ENCODE measurements at regions not wholly inside any gene's neighbourhood (a gene's known extent, or its start where the extent isn't known, plus 50 kb on each side); places are given as distances from the start of the nearest gene placed in this dataset.
A peak's percentile ranks its signal among the peaks of the same experiment; 100 is the strongest.

DNA sequence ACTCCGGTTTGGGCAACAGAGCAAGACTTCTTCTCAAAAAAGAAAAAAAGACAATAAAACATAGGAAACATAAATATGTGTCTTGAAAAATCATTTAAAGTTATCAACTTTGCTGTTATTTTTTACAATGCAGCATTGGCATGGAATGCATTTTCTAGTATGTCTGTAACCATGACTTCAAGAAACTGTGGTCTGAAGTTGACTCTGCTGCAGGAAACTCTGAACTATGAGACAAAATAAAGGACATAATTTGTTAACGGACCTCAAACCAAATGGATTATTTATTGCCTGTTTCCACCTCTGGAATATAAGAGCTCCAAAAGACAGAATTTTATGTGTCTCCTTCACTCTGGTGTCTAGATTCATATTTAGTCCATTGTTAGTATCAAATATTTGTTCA is 79.1 kb downstream of the TRIB2 start:
- DNase-seq (ENCODE audit: low read depth in 1 of 2, low spot score in 1 of 2), result no peak
- H3K4me3 ChIP-seq (replicated peaks; ENCODE audit: insufficient read depth, low read length), result no peak overlapping the region
- no peaks in the 10 kb centered on the region for H3K27me3 ChIP-seq (ENCODE audit: insufficient read depth, poor library complexity, severe bottlenecking)
- no peak overlapping the region for H3K27ac ChIP-seq (replicated peaks)
- TF ChIP-seq GABPA (IDR thresholded peaks at IDR 0.05; ENCODE audit: low read depth) (no peak), POLR2AphosphoS5 (IDR thresholded peaks at IDR 0.05; ENCODE audit: low read depth) (no peak), SPI1 (IDR thresholded peaks at IDR 0.05; ENCODE audit: borderline replicate concordance, low read depth) (no peak)
- TF ChIP-seq, protein P1, sequence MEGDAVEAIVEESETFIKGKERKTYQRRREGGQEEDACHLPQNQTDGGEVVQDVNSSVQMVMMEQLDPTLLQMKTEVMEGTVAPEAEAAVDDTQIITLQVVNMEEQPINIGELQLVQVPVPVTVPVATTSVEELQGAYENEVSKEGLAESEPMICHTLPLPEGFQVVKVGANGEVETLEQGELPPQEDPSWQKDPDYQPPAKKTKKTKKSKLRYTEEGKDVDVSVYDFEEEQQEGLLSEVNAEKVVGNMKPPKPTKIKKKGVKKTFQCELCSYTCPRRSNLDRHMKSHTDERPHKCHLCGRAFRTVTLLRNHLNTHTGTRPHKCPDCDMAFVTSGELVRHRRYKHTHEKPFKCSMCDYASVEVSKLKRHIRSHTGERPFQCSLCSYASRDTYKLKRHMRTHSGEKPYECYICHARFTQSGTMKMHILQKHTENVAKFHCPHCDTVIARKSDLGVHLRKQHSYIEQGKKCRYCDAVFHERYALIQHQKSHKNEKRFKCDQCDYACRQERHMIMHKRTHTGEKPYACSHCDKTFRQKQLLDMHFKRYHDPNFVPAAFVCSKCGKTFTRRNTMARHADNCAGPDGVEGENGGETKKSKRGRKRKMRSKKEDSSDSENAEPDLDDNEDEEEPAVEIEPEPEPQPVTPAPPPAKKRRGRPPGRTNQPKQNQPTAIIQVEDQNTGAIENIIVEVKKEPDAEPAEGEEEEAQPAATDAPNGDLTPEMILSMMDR (IDR thresholded peaks at IDR 0.05; ENCODE audit: insufficient read depth, low read length), result no peak
- TF ChIP-seq, protein P2, sequence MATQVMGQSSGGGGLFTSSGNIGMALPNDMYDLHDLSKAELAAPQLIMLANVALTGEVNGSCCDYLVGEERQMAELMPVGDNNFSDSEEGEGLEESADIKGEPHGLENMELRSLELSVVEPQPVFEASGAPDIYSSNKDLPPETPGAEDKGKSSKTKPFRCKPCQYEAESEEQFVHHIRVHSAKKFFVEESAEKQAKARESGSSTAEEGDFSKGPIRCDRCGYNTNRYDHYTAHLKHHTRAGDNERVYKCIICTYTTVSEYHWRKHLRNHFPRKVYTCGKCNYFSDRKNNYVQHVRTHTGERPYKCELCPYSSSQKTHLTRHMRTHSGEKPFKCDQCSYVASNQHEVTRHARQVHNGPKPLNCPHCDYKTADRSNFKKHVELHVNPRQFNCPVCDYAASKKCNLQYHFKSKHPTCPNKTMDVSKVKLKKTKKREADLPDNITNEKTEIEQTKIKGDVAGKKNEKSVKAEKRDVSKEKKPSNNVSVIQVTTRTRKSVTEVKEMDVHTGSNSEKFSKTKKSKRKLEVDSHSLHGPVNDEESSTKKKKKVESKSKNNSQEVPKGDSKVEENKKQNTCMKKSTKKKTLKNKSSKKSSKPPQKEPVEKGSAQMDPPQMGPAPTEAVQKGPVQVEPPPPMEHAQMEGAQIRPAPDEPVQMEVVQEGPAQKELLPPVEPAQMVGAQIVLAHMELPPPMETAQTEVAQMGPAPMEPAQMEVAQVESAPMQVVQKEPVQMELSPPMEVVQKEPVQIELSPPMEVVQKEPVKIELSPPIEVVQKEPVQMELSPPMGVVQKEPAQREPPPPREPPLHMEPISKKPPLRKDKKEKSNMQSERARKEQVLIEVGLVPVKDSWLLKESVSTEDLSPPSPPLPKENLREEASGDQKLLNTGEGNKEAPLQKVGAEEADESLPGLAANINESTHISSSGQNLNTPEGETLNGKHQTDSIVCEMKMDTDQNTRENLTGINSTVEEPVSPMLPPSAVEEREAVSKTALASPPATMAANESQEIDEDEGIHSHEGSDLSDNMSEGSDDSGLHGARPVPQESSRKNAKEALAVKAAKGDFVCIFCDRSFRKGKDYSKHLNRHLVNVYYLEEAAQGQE (IDR thresholded peaks at IDR 0.05; ENCODE audit: insufficient replicate concordance, low read depth), result no peak

DNA sequence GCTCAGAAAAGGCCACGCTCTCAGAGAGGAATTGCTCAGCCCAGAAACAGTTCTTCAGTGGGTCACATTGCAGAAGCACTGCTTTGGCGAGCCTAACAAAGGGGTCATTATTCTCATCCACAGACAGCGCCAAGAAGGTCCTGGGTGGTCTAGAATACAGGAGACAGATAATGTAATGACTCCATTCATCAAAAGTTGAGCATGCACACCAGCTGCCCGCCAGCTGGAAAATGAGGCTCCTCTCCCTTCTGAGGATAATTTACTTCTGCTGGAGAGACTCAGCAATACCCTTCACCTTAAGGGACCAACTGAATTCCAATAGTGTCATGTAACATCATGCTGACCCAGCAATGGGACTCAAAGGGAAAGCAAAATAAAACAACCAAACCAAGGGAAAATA is 79.9 kb downstream of the TRIB2 start:
- no peak for DNase-seq (ENCODE audit: low read depth in 1 of 2, low spot score in 1 of 2)
- TF ChIP-seq SPI1 (IDR thresholded peaks at IDR 0.05; ENCODE audit: borderline replicate concordance, low read depth) (no peak), POLR2AphosphoS5 (IDR thresholded peaks at IDR 0.05; ENCODE audit: low read depth) (no peak), GABPA (IDR thresholded peaks at IDR 0.05; ENCODE audit: low read depth) (no peak)
- TF ChIP-seq, protein P2 (IDR thresholded peaks at IDR 0.05; ENCODE audit: insufficient replicate concordance, low read depth), result no peak
- TF ChIP-seq, protein P1 (IDR thresholded peaks at IDR 0.05; ENCODE audit: insufficient read depth, low read length), result no peak

DNA sequence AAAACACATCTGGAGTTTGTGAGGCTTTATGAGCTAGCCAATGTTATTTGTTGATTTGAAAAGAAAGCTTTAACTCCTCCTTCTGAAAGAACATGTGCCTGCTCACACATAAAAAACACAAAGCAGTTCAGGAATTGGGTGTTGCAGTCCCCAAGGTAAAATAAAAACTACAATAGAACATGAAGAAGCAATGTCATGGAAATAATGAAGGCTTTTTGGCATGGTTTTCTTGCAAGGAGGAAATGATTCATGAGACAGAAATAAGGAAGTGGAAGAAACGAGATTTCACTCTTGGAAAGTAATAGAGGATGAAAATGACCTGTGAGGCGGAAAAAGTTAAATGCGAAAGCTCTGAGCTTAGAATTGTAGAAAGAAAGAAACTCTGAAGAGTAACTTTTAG is 81.1 kb downstream of the TRIB2 start:
- no peak overlapping the region for H3K4me3 ChIP-seq (replicated peaks; ENCODE audit: insufficient read depth, low read length)
- DNase-seq (ENCODE audit: low read depth in 1 of 2, low spot score in 1 of 2), result peak; percentile 3 to 17
- no peak overlapping the region for H3K27ac ChIP-seq (replicated peaks)
- TF ChIP-seq, protein P1 (IDR thresholded peaks at IDR 0.05; ENCODE audit: insufficient read depth, low read length), result no peak
- no peak for TF ChIP-seq GABPA (IDR thresholded peaks at IDR 0.05; ENCODE audit: low read depth)
- peak; percentile 93 for TF ChIP-seq SPI1 (IDR thresholded peaks at IDR 0.05; ENCODE audit: borderline replicate concordance, low read depth)
- TF ChIP-seq POLR2AphosphoS5 (IDR thresholded peaks at IDR 0.05; ENCODE audit: low read depth), result no peak
- H3K27me3 ChIP-seq (ENCODE audit: insufficient read depth, poor library complexity, severe bottlenecking), result no peaks in the 10 kb centered on the region

More for the DNA sequence above, 79.9 kb downstream of the TRIB2 start:
- no peak overlapping the region for H3K4me3 ChIP-seq (replicated peaks; ENCODE audit: insufficient read depth, low read length)
- no peak overlapping the region for H3K27ac ChIP-seq (replicated peaks)
- H3K27me3 ChIP-seq (ENCODE audit: insufficient read depth, poor library complexity, severe bottlenecking), result no peaks in the 10 kb centered on the region

DNA sequence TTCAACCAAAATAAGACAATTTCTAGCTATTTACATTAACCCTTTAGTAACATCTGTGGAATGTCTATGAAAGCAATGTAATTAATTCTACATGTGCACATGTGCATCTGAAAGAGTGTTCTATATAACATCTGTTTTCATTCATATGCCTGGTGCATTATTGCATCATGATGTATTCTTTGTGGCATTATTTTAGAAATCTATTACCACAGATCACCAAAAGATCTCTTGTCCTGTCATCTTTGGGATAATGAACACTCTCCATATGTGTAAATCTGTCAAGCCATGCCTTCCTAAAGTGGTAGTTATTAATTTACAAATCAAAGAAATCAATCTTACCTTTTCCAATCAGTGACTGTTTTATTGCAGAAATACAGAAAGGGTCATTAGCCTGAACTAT is 86.9 kb downstream of the TRIB2 start:
- no peak overlapping the region for H3K4me3 ChIP-seq (replicated peaks; ENCODE audit: insufficient read depth, low read length)
- no peak overlapping the region for H3K27ac ChIP-seq (replicated peaks)
- H3K27me3 ChIP-seq (ENCODE audit: insufficient read depth, poor library complexity, severe bottlenecking), result no peaks in the 10 kb centered on the region
- TF ChIP-seq SPI1 (IDR thresholded peaks at IDR 0.05; ENCODE audit: borderline replicate concordance, low read depth), result no peak
- DNase-seq (ENCODE audit: low read depth in 1 of 2, low spot score in 1 of 2), result no peak
